ENCODE measurements at regions not wholly inside any gene's neighbourhood (a gene's known extent, or its start where the extent isn't known, plus 50 kb on each side); places are given as distances from the start of the nearest gene placed in this dataset.

GRCh38 chr14:25501749-25502148, 451.8 kb upstream of the STXBP6 start (continued):
- TF ChIP-seq ZNF79 (CRISPR knock-in tag; IDR thresholded peaks at IDR 0.05; ENCODE audit: low read depth) (no peak), ETV1 (tag; conservative IDR thresholded peaks at IDR 0.05; ENCODE audit: low read depth) (no peak)

GRCh38 chr14:25488961-25489360, 439.0 kb upstream of the STXBP6 start:
- no peaks in the 10 kb centered on the region for H3K79me2 ChIP-seq (ENCODE audit: control insufficient read depth, insufficient read depth, low read length)
- DNase-seq (ENCODE audit: extremely low read depth in 1 of 4, low spot score in 3 of 4), result no peak
- no peaks in the 10 kb centered on the region for H3K9me1 ChIP-seq (ENCODE audit: control insufficient read depth, insufficient read depth, low read length)
- H2AFZ ChIP-seq (ENCODE audit: low read depth, low read length), result no peak overlapping the region
- H3K4me2 ChIP-seq (ENCODE audit: insufficient read depth, low read length), result no peak overlapping the region
- TF ChIP-seq MLX (CRISPR knock-in tag; conservative IDR thresholded peaks at IDR 0.05) (no peak), ZNF280B (CRISPR knock-in tag; IDR thresholded peaks at IDR 0.05) (no peak), PURB (CRISPR knock-in tag; IDR thresholded peaks at IDR 0.05; ENCODE audit: low read depth) (no peak), MBD2 (IDR thresholded peaks at IDR 0.05; ENCODE audit: borderline replicate concordance, low read depth) (no peak), ZBED1 (IDR thresholded peaks at IDR 0.05) (no peak), HBP1 (CRISPR knock-in tag; IDR thresholded peaks at IDR 0.05) (no peak), RHOXF2B (CRISPR knock-in tag; conservative IDR thresholded peaks at IDR 0.05) (no peak), RFX7 (CRISPR knock-in tag; IDR thresholded peaks at IDR 0.05) (no peak), CHCHD3 (CRISPR knock-in tag; IDR thresholded peaks at IDR 0.05) (no peak), TRIM28 (IDR thresholded peaks at IDR 0.05) (no peak), DIDO1 (tag; IDR thresholded peaks at IDR 0.05; ENCODE audit: low read depth) (no peak), TFAP4 (CRISPR knock-in tag; IDR thresholded peaks at IDR 0.05; ENCODE audit: borderline replicate concordance) (no peak), CREBBP (IDR thresholded peaks at IDR 0.05; ENCODE audit: low read depth, low read length) (no peak), MCM3 (IDR thresholded peaks at IDR 0.05) (no peak), ZNF77 (CRISPR knock-in tag; IDR thresholded peaks at IDR 0.05) (no peak), ZNF785 (CRISPR knock-in tag; IDR thresholded peaks at IDR 0.05) (no peak), XRCC4 (IDR thresholded peaks at IDR 0.05; ENCODE audit: extremely low read depth, insufficient read depth, insufficient read length) (no peak), ELK3 (CRISPR knock-in tag; IDR thresholded peaks at IDR 0.05) (no peak)
- H3K27me3 ChIP-seq (ENCODE audit: control insufficient read depth in 2 of 2, insufficient read depth in 2 of 2, low read length in 2 of 2), result no peaks in the 10 kb centered on the region
- 3% methylated on average over 3 of the region's 3 CpGs for WGBS (ENCODE audit: insufficient coverage, low coverage, missing lambda C conversion rate)
- intact Hi-C loops (cut with micrococcal nuclease) (no loop called here), in situ Hi-C loops (cut with MboI) (no loop called here)
- CTCF ChIA-PET (ENCODE audit: low intra/inter-chr PET ratio), result no interaction called here
- ATAC-seq, result no peak
- no TSS peak for BruUV-seq (replicated peaks)
- H4K20me1 ChIP-seq (replicated peaks; ENCODE audit: control insufficient read depth, insufficient read depth, low read length), result no peaks in the 10 kb centered on the region
- H3K4me1 ChIP-seq (replicated peaks in 1 of 2; ENCODE audit: control insufficient read depth in 2 of 2, insufficient read depth in 2 of 2, low read length in 2 of 2), result no peaks in the 10 kb centered on the region
- no peak overlapping the region for H3K27ac ChIP-seq (ENCODE audit: extremely low read depth, low read depth, low read length)
- no peaks in the 10 kb centered on the region for H3K36me3 ChIP-seq (ENCODE audit: control insufficient read depth, insufficient read depth, low read length)
- H3K9me3 ChIP-seq (replicated peaks; ENCODE audit: control insufficient read depth, insufficient read depth, low read depth, low read length), result no peaks in the 10 kb centered on the region
- no peak for FAIRE-seq
- no peak overlapping the region for H3K9ac ChIP-seq (ENCODE audit: insufficient read depth in 1 of 2, low read depth in 2 of 2, low read length in 2 of 2)
- POLR2A ChIA-PET, result no interaction called here
- H3K4me3 ChIP-seq, result no peak overlapping the region

Data from K562 (cell line).